Hematopoietic multipotent progenitor cell treated with erythropoietin and hydrocortisone succinate and interleukin-3 and kit ligand, for 6 days (in vitro differentiated cells): ENCODE measurements at regions not wholly inside any gene's neighbourhood (a gene's known extent, or its start where the extent isn't known, plus 50 kb on each side); places are given as distances from the start of the nearest gene placed in this dataset.
"Not testable (repeated sequence)": the region's sequence is repeated elsewhere in the genome, so short reads cannot be mapped to it uniquely, and the experiment has no call there.

Experiments
- DNase-seq: peaks from one replicate; pipeline ENCODE4 v3.0.0-alpha.2; 2015

- peak; percentile 86 for DNase-seq
These were observed 69.4 kb upstream of the EVL start for GRCh38 chr14:99995700-99996356.

DNA sequence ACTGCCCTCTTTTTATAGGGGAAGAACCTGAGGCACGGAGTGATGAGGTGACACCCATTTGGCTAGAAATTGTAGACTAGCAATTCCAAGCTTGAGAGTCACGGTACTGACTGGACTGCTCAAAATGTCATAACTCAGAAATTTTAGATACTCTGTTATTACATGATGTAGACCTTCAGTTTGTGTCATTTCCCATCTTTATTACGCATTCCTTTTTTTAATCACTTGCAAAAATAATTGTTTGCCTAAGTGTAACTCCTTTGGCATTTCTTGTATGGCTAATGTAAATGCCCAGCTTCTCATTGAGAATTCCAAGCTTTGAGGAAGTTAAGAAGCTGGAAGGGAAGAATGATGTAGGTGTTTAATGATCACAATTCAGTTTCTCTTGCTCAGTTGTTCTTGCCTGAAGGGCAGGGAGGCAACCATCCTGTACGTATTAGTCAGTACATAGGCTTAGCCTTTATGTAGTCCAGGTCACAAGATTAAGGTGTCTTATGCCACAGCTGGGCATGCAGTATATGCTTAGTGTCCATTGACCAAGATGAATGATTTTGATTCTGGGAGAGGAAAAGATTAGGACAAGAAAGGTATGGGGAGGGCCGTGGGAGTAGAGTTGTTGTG lies 68.2 kb upstream of the EVL start:
- no peak for DNase-seq

DNA sequence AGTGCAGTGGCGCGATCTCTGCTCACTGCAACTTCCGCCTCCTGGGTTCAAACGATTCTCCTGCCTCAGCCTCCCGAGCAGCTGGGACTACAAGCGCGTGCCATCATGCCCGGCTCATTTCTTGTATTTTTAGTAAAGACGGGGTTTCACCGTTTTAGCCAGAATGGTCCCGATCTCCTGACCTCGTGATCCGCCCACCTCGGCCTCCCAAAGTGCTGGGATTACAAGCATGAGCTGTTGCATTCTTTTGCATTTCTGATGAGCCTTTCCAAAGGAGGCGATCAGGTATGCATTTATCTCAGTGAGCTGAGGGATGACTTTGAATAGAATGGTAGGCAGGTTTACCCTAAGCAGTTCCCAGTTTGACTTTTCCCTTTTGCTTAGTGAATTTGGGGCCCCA lies 64.8 kb upstream of the EVL start:
- DNase-seq: not testable (repeated sequence)

- DNase-seq: no peak
These were observed 60.8 kb upstream of the EVL start for GRCh38 chr14:100004392-100004791.

- DNase-seq: no peak
These were observed 58.0 kb upstream of the EVL start for GRCh38 chr14:100007254-100007653.

GRCh38 chr14:100009802-100010201 lies 55.4 kb upstream of the EVL start:
- DNase-seq: not testable (repeated sequence)

DNA sequence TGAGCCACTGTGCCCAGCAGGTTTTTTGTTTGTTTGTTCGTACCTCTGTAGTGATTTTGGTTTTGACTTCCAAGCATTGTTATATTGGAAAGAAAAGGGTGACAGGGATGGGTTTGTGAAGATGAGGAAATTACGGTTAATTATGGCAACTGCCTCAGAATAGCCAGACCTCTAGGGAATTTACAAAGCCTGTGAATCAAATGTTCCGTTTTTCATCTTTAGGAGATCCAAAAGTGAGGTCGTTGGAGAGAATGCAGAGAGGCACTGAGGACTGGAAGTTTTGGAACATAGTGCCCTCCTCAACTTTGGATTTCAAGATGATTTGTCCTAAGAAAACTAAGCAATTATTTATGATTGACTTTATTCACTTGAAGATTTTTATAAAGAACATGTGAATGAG lies 54.5 kb upstream of the EVL start:
- DNase-seq: no peak

DNA sequence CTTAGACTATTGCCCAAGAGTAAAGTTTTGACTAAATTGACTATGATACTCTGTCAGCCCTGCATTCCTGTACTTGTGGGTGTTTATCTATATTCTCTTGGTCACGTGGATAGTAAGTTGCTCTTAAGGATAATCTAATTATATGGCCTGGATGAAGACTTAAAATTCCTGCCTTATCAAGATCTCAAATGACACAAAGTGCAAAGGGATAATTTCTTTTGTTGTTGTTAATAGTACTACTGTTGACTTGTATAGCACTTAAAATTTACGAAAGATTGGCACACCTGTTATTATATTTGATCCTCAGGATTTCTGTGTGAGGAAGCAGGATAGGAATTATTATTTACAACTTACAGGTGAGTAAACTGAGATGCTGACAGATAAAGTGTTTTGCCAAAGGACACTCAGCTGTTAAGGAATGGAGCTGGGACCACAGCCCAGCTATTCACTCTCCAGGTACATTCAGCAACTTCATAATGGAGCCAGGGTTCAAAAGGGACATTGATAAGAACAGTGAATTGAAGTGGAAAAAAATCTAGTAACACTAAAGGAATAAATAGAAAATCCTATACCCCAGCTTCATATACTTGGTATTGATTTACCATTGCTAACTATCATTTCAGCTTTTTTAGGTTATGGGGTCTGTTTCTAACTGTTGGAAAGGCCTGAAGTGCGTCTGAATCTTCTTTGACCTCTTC lies 53.4 kb upstream of the EVL start:
- no peak for DNase-seq

DNA sequence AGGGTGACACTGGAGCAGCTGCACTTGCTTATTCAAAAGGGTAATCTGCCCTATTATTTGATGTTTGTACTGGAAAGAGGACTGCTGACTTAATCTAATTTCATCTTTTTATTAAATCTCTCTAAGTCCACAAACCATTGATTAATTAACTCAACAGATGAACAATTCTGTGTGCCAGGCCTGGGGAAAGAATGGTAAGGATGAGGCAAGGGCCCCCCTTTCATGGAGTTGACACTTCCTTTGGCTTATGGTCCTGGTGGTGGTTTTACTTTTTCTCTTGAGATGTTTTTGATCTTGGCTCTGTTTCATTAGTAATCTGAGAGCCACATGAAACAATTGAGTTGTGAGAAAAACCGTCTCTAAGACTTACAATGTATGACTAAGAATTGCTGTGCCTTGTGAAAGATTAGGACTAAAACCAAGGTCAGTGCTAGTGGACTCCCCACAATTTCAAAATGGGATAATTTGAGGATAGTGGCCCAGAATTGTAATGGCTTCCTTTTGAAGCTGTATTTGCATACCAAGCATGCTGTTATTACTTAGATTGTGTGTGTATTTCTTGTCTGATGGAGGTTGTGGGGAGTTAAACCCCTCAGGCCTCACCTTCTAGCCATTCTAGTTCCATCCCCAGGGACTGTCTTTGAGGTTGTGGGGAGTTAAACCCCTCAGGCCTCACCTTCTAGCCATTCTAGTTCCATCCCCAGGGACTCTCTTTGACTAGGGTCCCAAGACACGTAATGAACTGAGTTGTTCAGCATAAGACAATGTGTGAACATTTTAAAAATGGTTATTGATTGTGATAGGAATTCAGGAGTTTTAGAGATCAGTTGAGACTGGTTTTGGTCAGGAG lies 52.5 kb upstream of the EVL start:
- no peak for DNase-seq

DNA sequence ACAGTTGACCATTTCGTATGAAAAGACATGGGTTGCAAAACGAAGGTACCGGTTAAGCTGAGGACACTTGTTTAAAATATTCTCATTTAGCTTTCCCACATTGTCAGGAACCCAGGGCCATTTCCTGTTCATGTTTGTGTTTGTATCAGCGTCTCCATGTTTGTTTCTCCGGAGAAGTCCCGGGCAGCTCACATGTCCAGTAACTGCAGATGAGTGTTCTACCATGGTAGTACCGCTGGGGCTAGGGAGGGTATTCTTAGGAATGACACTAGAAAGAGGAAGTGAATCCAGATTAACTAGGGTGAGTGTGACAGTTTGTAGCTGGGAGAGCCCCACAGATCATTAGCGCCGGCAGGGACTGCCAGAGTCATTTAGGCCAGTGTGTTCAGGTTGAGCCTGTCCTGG lies 50.0 kb upstream of the EVL start:
- peak; percentile 22 for DNase-seq
